Endothelial cell of umbilical vein (primary cell): ENCODE measurements at regions not wholly inside any gene's neighbourhood (a gene's known extent, or its start where the extent isn't known, plus 50 kb on each side); places are given as distances from the start of the nearest gene placed in this dataset.

Experiments
- BruUV-seq: library from RNA; stranded (reverse); fragments of 400-500 nt; replicated peaks from 2 replicates; lab custom pipeline; 2021; lab: Mats Ljungman, UMichigan
- CTCF ChIA-PET: fragments of 300-600, 350-600 bp; sonication (Branson Sonifier 250); formaldehyde crosslinking; loops from one replicate; lab custom pipeline; 2021; ENCODE audit warnings: antibody characterized with exemption, inconsistent platforms; lab: Charles Lee
- POLR2A ChIA-PET: fragments of 300-600, 350-600 bp; sonication (Branson Sonifier 250); formaldehyde crosslinking; loops from one replicate; lab custom pipeline; 2021; ENCODE audit warnings: antibody characterized with exemption, inconsistent platforms; lab: Charles Lee
- DNase-seq: peaks from one replicate; pipeline ENCODE4 v3.0.0-alpha.2; 2011; ENCODE audit warnings: low read depth, low spot score
- FAIRE-seq: peaks from 2 replicates; lab custom pipeline; 2011; peaks lifted over from hg19 to GRCh38; lab: Jason Lieb, UNC
- H2AFZ ChIP-seq: 2 replicates; pipeline ENCODE4 v1.6.0; 2012; ENCODE audit warnings: low read depth, low read length, control low read depth, inconsistent platforms
- H3K27ac ChIP-seq: 2 replicates; pipeline ENCODE4 v1.5.1; 2011; ENCODE audit warnings: low read depth, mild to moderate bottlenecking, control low read depth, low read length, moderate library complexity; ENCODE audit not compliant: insufficient read depth
- H3K27me3 ChIP-seq, 2 experiments: 2 replicates each; pipeline versions ENCODE4 v1.6.0 to v1.6.1; 2011; ENCODE audit warnings: low read length in 2 of 2, mixed read lengths in 1 of 2; ENCODE audit not compliant: control insufficient read depth in 2 of 2, insufficient read depth in 2 of 2
- H3K36me3 ChIP-seq, 2 experiments: 2 replicates in 1 of 2; 3 replicates in 1 of 2; pipeline ENCODE4 v1.5.1; 2011; ENCODE audit warnings: low read length in 2 of 2, mild to moderate bottlenecking in 1 of 2, moderate library complexity in 1 of 2; ENCODE audit not compliant: control insufficient read depth in 2 of 2, insufficient read depth in 2 of 2; ENCODE audit errors: extremely low read depth in 1 of 2
- H3K4me1 ChIP-seq: 3 replicates; pipeline ENCODE4 v1.5.1; 2011; ENCODE audit warnings: mild to moderate bottlenecking, low read length; ENCODE audit not compliant: control insufficient read depth, insufficient read depth; ENCODE audit errors: extremely low read depth
- H3K4me2 ChIP-seq: 2 replicates; pipeline ENCODE4 v1.6.1; 2011; ENCODE audit warnings: low read length, control low read depth, mixed read lengths; ENCODE audit not compliant: insufficient read depth
- H3K4me3 ChIP-seq, 3 experiments: fragments of 200-600 bp in 1 of 3; sonication (generic), shearing (Covaris generic) in 1 of 3; replicated peaks in 1 of 3; 2 replicates each; pipeline ENCODE4 v1.5.1; 2011 to 2016; ENCODE audit warnings: control low read depth in 3 of 3, low read length in 3 of 3, mild to moderate bottlenecking in 2 of 3, inconsistent platforms in 1 of 3, low read depth in 1 of 3, moderate library complexity in 1 of 3; ENCODE audit not compliant: insufficient read depth in 1 of 3
- H3K79me2 ChIP-seq: 2 replicates; pipeline ENCODE4 v1.6.0; 2012; ENCODE audit warnings: low read length, inconsistent platforms; ENCODE audit not compliant: control insufficient read depth, insufficient read depth
- H3K9ac ChIP-seq: replicated peaks from 2 replicates; pipeline ENCODE3; 2011; ENCODE audit warnings: low read length, control low read depth; ENCODE audit not compliant: insufficient read depth; ENCODE audit errors: extremely low read depth
- H3K9me1 ChIP-seq: replicated peaks from 3 replicates; pipeline ENCODE4 v1.6.0; 2011; ENCODE audit warnings: mild to moderate bottlenecking, low read length; ENCODE audit not compliant: control insufficient read depth, insufficient read depth; ENCODE audit errors: extremely low read depth
- H3K9me3 ChIP-seq: replicated peaks from 2 replicates; pipeline ENCODE4 v1.5.1; 2012; ENCODE audit warnings: low read length, inconsistent platforms; ENCODE audit not compliant: control insufficient read depth, insufficient read depth
- H4K20me1 ChIP-seq: replicated peaks from 2 replicates; pipeline ENCODE3; 2011; ENCODE audit warnings: mild to moderate bottlenecking, low read length; ENCODE audit not compliant: control insufficient read depth, insufficient read depth; ENCODE audit errors: extremely low read depth
- CTCF ChIP-seq, 2 donors: IDR thresholded peaks; 1 replicate in 1 of 2; 2 replicates in 1 of 2; pipeline ENCODE4 v1.5.1; 2011; ENCODE audit warnings: low read length in 2 of 2, mild to moderate bottlenecking in 2 of 2, moderate library complexity in 2 of 2, control low read depth in 1 of 2, inconsistent platforms in 1 of 2, low read depth in 1 of 2; ENCODE audit not compliant: insufficient read depth in 1 of 2; ENCODE audit errors: extremely low read depth in 1 of 2
- EZH2 ChIP-seq: IDR thresholded peaks from 2 replicates; pipeline ENCODE4 v1.6.1; 2012; ENCODE audit warnings: borderline replicate concordance, low read depth, mild to moderate bottlenecking, moderate library complexity, low read length, inconsistent platforms; ENCODE audit not compliant: severe bottlenecking
- FOS ChIP-seq: IDR thresholded peaks from 2 replicates; pipeline ENCODE4 v1.6.1; 2011; ENCODE audit warnings: mild to moderate bottlenecking, low read length, moderate library complexity, borderline replicate concordance; ENCODE audit not compliant: insufficient read depth
- GATA2 ChIP-seq: IDR thresholded peaks from 2 replicates; pipeline ENCODE4 v1.7.0; 2011; ENCODE audit warnings: low read depth, mild to moderate bottlenecking, moderate library complexity, mixed read lengths, low read length; ENCODE audit not compliant: insufficient read length, insufficient read depth
- JUN ChIP-seq: IDR thresholded peaks from 2 replicates; pipeline ENCODE4 v1.6.1; 2011; ENCODE audit warnings: borderline replicate concordance, low read depth; ENCODE audit not compliant: insufficient read length, insufficient read depth
- MYC ChIP-seq: IDR thresholded peaks from one replicate; pipeline ENCODE4 v1.6.1; 2011; ENCODE audit warnings: mild to moderate bottlenecking, low read depth, low read length
- POLR2A ChIP-seq: IDR thresholded peaks from 2 replicates; pipeline ENCODE4 v1.6.1; 2012; ENCODE audit warnings: low read depth, mild to moderate bottlenecking, control low read depth, low read length
- POLR2AphosphoS5 ChIP-seq: IDR thresholded peaks from 2 replicates; pipeline ENCODE4 v1.6.1; 2012; ENCODE audit warnings: low read depth, mild to moderate bottlenecking, control low read depth, low read length, moderate library complexity; ENCODE audit not compliant: insufficient read depth
- dilution Hi-C: fragments of 300-500 bp; cut with MboI; formaldehyde crosslinking; loops from one replicate; pipeline ENCODE4 v1.15.0; 2019; ENCODE audit warnings: low sequenced_read_pairs; ENCODE audit not compliant: extremely low pct_ligation_motif_present
- intact Hi-C: fragments of 100-400 bp; cut with micrococcal nuclease; formaldehyde crosslinking; loops from one replicate; pipeline ENCODE4 v1.10.0; 2022
- TF ChIP-seq, protein P1 (sequence below): IDR thresholded peaks from 2 replicates; pipeline ENCODE4 v1.6.1; 2011; ENCODE audit not compliant: insufficient read depth, insufficient read length

DNA sequence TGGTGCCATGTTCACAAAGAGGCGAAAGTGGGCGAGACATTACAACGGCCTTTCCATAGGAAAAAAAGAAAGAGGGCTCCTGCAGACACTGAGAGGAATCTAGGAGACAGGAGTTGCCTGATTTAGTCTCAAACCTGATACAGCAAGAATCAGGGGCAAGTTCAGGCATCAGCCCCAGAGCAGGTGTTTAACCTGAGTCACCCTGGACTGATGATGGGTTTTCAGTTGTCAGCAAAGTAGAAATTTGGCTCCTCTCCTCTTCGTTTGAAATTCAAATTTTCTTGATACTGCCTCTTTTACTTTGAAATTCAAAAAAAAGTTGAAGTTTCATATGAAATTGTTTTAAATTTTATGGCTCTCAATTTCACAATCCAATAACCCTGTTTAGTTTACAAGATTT is 189.5 kb downstream of the ABCC12 start:
- dilution Hi-C loops = no loop called here
- Histone ChIP-seq H3K9me3 (no peaks in the 10 kb centered on the region), H3K4me1 (no peaks in the 10 kb centered on the region)

More for the DNA sequence above, 189.5 kb downstream of the ABCC12 start:
- FAIRE-seq (no peak), DNase-seq (no peak)
- Histone ChIP-seq H3K9ac (no peak overlapping the region), H3K9me1 (no peaks in the 10 kb centered on the region), H3K27me3 (no peaks in the 10 kb centered on the region), H4K20me1 (no peaks in the 10 kb centered on the region), H3K36me3 (no peaks in the 10 kb centered on the region), H3K4me2 (no peak overlapping the region), H3K4me3 (no peak overlapping the region), H2AFZ (no peak overlapping the region), H3K27ac (no peak overlapping the region), H3K79me2 (no peaks in the 10 kb centered on the region)
- BruUV-seq = no TSS peak
- ChIA-PET CTCF (no interaction called here), POLR2A (no interaction called here)
- intact Hi-C loops = no loop called here
- no peak for TF ChIP-seq FOS
- no peak for TF ChIP-seq EZH2
- TF ChIP-seq CTCF (IDR thresholded peaks at IDR 0.05; ENCODE audit: extremely low read depth in 1 of 2, insufficient read depth in 1 of 2, low read depth in 1 of 2, low read length in 2 of 2) = no peak
- TF ChIP-seq POLR2AphosphoS5 = no peak
- TF ChIP-seq GATA2 = no peak
- no peak for TF ChIP-seq POLR2A
- TF ChIP-seq MYC = no peak
- TF ChIP-seq JUN = no peak
- TF ChIP-seq, protein P1, sequence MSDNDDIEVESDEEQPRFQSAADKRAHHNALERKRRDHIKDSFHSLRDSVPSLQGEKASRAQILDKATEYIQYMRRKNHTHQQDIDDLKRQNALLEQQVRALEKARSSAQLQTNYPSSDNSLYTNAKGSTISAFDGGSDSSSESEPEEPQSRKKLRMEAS = no peak
